ENCODE measurements at regions not wholly inside any gene's neighbourhood (a gene's known extent, or its start where the extent isn't known, plus 50 kb on each side); places are given as distances from the start of the nearest gene placed in this dataset.

GRCh38 chr4:11342401-11342800 is 86.3 kb downstream of the HS3ST1 start:
- no peak for DNase-seq

- no peak for DNase-seq
Observed at GRCh38 chr4:11341337-11342043, 87.2 kb downstream of the HS3ST1 start.

- no peak for DNase-seq
Observed at GRCh38 chr4:11338956-11339782, 89.5 kb downstream of the HS3ST1 start.

GRCh38 chr4:11337287-11337686 is 91.4 kb downstream of the HS3ST1 start:
- DNase-seq, result no peak

GRCh38 chr4:11336435-11336834 is 92.3 kb downstream of the HS3ST1 start:
- DNase-seq, result no peak

- DNase-seq, result no peak
Observed at GRCh38 chr4:11334887-11335286, 93.8 kb downstream of the HS3ST1 start.

GRCh38 chr4:11328401-11328800 is 100.3 kb downstream of the HS3ST1 start:
- no peak for DNase-seq

- no peak for DNase-seq
Observed at GRCh38 chr4:11326021-11326420, 102.7 kb downstream of the HS3ST1 start.

- no peak for DNase-seq
Observed at GRCh38 chr4:11323771-11324170, 104.9 kb downstream of the HS3ST1 start.

- DNase-seq, result no peak
Observed at GRCh38 chr4:11313157-11313943, 115.3 kb downstream of the HS3ST1 start.

- DNase-seq, result no peak
Observed at GRCh38 chr4:11312389-11312788, 116.3 kb downstream of the HS3ST1 start.

- DNase-seq, result no peak
Observed at GRCh38 chr4:11301075-11301660, 127.5 kb downstream of the HS3ST1 start.

- no peak for DNase-seq
Observed at GRCh38 chr4:11299836-11300235, 128.9 kb downstream of the HS3ST1 start.

GRCh38 chr4:11299016-11299415 is 129.7 kb downstream of the HS3ST1 start:
- no peak for DNase-seq

GRCh38 chr4:11298451-11298850 is 130.2 kb downstream of the HS3ST1 start:
- no peak for DNase-seq

GRCh38 chr4:11297627-11298026 is 131.1 kb downstream of the HS3ST1 start:
- no peak for DNase-seq

GRCh38 chr4:11297201-11297600 is 131.5 kb downstream of the HS3ST1 start:
- no peak for DNase-seq

- no peak for DNase-seq
Observed at GRCh38 chr4:11293866-11294265, 134.8 kb downstream of the HS3ST1 start.

- DNase-seq, result no peak
Observed at GRCh38 chr4:11287055-11287454, 141.6 kb downstream of the HS3ST1 start.

GRCh38 chr4:11286533-11286932 is 142.2 kb downstream of the HS3ST1 start:
- DNase-seq, result no peak

- DNase-seq, result no peak
Observed at GRCh38 chr4:11281720-11282119, 147.0 kb downstream of the HS3ST1 start.

- DNase-seq, result no peak
Observed at GRCh38 chr4:11271263-11271662, 157.4 kb downstream of the HS3ST1 start.

- no peak for DNase-seq
Observed at GRCh38 chr4:11268149-11268548, 160.5 kb downstream of the HS3ST1 start.
